Calu3 (cell line): ENCODE measurements at regions not wholly inside any gene's neighbourhood (a gene's known extent, or its start where the extent isn't known, plus 50 kb on each side); places are given as distances from the start of the nearest gene placed in this dataset.

Experiments used
- BruUV-seq: library from RNA; stranded (reverse); fragments of 400-500 nt; replicated peaks from 2 replicates; lab custom pipeline; 2021; lab: Mats Ljungman, UMichigan
- CTCF ChIA-PET: fragments of 300-600 bp; sonication (Branson Sonifier 250); formaldehyde crosslinking; loops from one replicate; lab custom pipeline; 2022; ENCODE audit warnings: antibody characterized with exemption; lab: Charles Lee
- DNase-seq: peaks from one replicate; pipeline ENCODE4 v3.0.0; 2022
- H3K27ac Mint-ChIP-seq: one replicate; pipeline ENCODE4 v1.8.0; 2022; ENCODE audit warnings: mixed read lengths; ENCODE audit not compliant: unreplicated experiment
- H3K27me3 Mint-ChIP-seq: one replicate; pipeline ENCODE4 v1.8.0; 2022; ENCODE audit warnings: mixed read lengths; ENCODE audit not compliant: unreplicated experiment
- H3K36me3 Mint-ChIP-seq: one replicate; pipeline ENCODE4 v1.8.0; 2022; ENCODE audit warnings: mild to moderate bottlenecking, moderate library complexity, mixed read lengths; ENCODE audit not compliant: insufficient read depth, unreplicated experiment
- H3K4me1 Mint-ChIP-seq: one replicate; pipeline ENCODE4 v1.8.0; 2022; ENCODE audit warnings: mild to moderate bottlenecking, low read depth, mixed read lengths; ENCODE audit not compliant: unreplicated experiment
- H3K4me3 Mint-ChIP-seq: one replicate; pipeline ENCODE4 v1.8.0; 2022; ENCODE audit warnings: mild to moderate bottlenecking, low read depth, moderate library complexity, mixed read lengths; ENCODE audit not compliant: unreplicated experiment
- H3K9me3 Mint-ChIP-seq: one replicate; pipeline ENCODE4 v1.8.0; 2022; ENCODE audit warnings: low read depth, mixed read lengths; ENCODE audit not compliant: unreplicated experiment
- intact Hi-C: fragments of 100-400 bp; cut with micrococcal nuclease; formaldehyde crosslinking; loops from one replicate; pipeline ENCODE4 v1.10.0; 2022; ENCODE audit not compliant: unreplicated experiment
- TF ChIP-seq, protein P1 (sequence below): fragments of 200-600 bp; IDR thresholded peaks from one replicate; pipeline ENCODE4 v1.8.0; 2022; ENCODE audit warnings: antibody characterized with exemption; ENCODE audit not compliant: unreplicated experiment

DNA sequence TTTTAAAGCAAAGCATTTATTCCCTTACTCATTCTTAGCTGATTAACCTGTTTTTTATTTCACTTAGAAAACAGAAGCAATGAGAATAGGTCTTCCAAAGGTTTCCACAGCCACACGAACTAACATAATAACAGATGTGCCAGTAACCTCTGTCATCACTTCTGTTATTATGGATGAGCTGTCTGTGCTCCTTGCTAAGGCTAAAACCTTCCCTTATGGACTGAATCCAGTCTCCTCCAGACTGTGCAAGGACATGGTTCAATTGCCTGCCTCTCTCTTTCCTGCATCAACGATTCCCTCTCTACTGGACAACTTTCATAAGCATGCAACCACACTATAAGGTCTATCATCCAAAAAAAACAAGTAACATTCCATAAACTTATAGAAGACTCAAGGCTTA, 1446.2 kb downstream of the MAT2B start:
- Mint-ChIP-seq H3K27me3 (no peaks in the 10 kb centered on the region), H3K4me3 (no peak overlapping the region), H3K9me3 (no peaks in the 10 kb centered on the region), H3K27ac (no peak overlapping the region), H3K4me1 (no peaks in the 10 kb centered on the region), H3K36me3 (no peaks in the 10 kb centered on the region)
- BruUV-seq, result no TSS peak
- CTCF ChIA-PET, result interaction anchor here (0.6 kb wide), 1 partner anchor 422 kb away, joined by 12 read pairs; no protein-coding TSS in a partner anchor
- intact Hi-C loops, result no loop called here
- no peak for DNase-seq
- TF ChIP-seq, protein P1, sequence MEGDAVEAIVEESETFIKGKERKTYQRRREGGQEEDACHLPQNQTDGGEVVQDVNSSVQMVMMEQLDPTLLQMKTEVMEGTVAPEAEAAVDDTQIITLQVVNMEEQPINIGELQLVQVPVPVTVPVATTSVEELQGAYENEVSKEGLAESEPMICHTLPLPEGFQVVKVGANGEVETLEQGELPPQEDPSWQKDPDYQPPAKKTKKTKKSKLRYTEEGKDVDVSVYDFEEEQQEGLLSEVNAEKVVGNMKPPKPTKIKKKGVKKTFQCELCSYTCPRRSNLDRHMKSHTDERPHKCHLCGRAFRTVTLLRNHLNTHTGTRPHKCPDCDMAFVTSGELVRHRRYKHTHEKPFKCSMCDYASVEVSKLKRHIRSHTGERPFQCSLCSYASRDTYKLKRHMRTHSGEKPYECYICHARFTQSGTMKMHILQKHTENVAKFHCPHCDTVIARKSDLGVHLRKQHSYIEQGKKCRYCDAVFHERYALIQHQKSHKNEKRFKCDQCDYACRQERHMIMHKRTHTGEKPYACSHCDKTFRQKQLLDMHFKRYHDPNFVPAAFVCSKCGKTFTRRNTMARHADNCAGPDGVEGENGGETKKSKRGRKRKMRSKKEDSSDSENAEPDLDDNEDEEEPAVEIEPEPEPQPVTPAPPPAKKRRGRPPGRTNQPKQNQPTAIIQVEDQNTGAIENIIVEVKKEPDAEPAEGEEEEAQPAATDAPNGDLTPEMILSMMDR, result no peak

DNA sequence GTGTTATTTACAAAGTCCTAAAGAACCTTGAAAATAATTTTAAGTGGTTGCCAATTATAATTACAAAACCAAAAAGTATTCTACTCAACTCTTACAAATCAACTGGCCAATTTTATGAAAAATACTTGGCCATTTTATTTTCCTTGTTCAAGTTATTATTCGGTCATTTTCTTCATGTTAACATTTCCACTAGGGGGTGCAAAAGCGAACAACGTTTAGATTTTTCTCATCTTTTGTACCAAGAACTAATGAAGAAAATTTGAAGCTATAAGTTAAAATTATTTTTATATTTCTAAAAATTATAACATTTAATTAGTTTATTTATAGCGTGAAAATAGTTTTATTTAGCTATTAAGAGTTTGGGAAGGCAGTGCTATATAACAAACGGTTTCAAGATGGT, 1453.3 kb downstream of the MAT2B start:
- Mint-ChIP-seq H3K4me3 (no peak overlapping the region), H3K27ac (no peak overlapping the region), H3K27me3 (no peaks in the 10 kb centered on the region), H3K36me3 (no peaks in the 10 kb centered on the region), H3K4me1 (no peaks in the 10 kb centered on the region), H3K9me3 (peaks cover 3% of the 10 kb centered on the region)
- CTCF ChIA-PET, result no interaction called here
- no peak for DNase-seq
- TF ChIP-seq, protein P1, result no peak
- intact Hi-C loops, result no loop called here
- no TSS peak for BruUV-seq

DNA sequence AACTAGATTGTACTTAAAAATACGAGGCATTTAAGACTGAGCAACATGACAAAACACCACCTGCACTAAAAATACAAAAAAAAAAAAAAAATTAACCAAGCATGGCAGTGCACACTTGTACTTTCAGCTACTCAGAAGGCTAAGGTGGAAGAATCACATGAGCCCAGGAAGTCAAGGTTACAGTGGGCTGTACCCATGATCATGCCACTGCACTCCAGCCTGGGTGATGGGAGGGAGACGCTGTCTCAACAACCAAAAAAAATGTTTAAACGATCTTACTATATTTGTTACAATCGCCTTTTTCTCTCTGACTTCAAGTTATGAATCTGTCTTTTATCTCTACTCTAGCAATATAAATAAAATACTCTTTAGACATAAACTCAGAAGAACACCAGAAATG, 1454.3 kb downstream of the MAT2B start:
- Mint-ChIP-seq H3K27ac (no peak overlapping the region), H3K4me1 (no peaks in the 10 kb centered on the region), H3K27me3 (no peaks in the 10 kb centered on the region), H3K36me3 (no peaks in the 10 kb centered on the region), H3K4me3 (no peak overlapping the region), H3K9me3 (peaks cover 3% of the 10 kb centered on the region)
- BruUV-seq, result no TSS peak
- DNase-seq, result no peak
- CTCF ChIA-PET, result no interaction called here
- TF ChIP-seq, protein P1, result no peak
- intact Hi-C loops, result loop anchor here (5.0 kb wide), 1 partner anchor 243 kb away; no protein-coding TSS in a partner anchor

DNA sequence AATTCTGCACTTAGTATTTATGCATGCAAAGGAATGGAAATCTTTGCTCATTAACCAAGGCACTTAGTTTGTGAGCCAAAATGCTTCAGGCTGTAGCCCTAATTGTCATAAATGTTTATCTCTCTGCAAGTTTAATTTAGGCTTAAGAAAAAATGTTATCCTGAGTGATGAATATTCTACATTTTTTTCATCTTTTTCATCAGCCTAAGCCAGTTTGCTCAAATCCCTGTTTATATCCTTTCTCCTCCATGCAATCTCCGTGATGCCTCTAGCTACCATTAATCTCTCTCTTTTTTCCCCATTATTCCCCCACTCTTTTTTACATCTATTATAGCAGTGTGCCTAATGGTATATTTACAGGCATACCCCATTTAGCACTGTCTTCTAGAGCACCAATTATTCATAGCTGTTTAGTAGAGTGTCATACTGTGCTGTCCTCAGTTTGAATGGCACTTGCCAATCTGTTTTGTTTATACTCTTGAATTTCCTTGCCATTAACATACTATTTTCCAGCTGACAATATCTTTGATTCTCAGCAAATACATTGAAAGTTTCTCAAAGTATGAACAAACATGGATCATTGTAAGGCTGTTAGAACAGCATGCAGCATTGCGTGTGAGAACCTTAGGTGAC, 1457.0 kb downstream of the MAT2B start:
- intact Hi-C loops, result loop anchor here (5.0 kb wide), 1 partner anchor 240 kb away; no protein-coding TSS in a partner anchor
- BruUV-seq, result no TSS peak
- H3K36me3 Mint-ChIP-seq, result no peaks in the 10 kb centered on the region
- DNase-seq, result no peak
- H3K9me3 Mint-ChIP-seq, result peaks cover 3% of the 10 kb centered on the region
- TF ChIP-seq, protein P1, result no peak
- no peak overlapping the region for H3K27ac Mint-ChIP-seq
- no peak overlapping the region for H3K4me3 Mint-ChIP-seq
- CTCF ChIA-PET, result no interaction called here
- H3K27me3 Mint-ChIP-seq, result no peaks in the 10 kb centered on the region
- H3K4me1 Mint-ChIP-seq, result no peaks in the 10 kb centered on the region
